GM12892 (cell line): ENCODE measurements at regions not wholly inside any gene's neighbourhood (a gene's known extent, or its start where the extent isn't known, plus 50 kb on each side); places are given as distances from the start of the nearest gene placed in this dataset.

Experiments
- POLR2A ChIP-seq: IDR thresholded peaks from 2 replicates; pipeline ENCODE4 v1.6.1; 2011; ENCODE audit warnings: low read depth, low read length, control low read depth
- POLR2AphosphoS5 ChIP-seq: IDR thresholded peaks from 2 replicates; pipeline ENCODE4 v1.6.1; 2011; ENCODE audit warnings: low read depth, low read length, control low read depth
- TAF1 ChIP-seq: IDR thresholded peaks from 2 replicates; pipeline ENCODE4 v1.6.1; 2011; ENCODE audit warnings: low read depth, mild to moderate bottlenecking, control low read depth, low read length, borderline replicate concordance

DNA sequence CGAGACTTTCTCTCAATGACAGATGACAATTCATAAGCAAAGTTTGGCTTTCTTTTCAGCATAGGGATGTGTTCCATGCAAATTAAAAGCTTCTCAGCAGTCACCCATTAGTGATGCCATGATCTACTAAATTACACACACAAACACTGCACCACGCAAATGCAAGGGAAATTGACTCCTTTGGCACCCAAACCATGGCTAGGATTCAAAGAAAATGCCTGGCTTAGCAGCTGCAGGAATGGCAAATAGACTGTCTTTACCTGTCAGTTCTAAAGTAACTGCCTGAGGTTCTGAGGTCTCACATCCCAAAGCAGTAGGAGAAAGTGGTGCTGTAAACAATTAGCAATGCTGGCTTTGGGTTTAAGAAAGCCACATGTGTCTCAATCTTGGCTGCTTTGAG lies 108.6 kb upstream of the ATP10B start:
- TF ChIP-seq POLR2A = no peak
- no peak for TF ChIP-seq TAF1
- TF ChIP-seq POLR2AphosphoS5 = no peak
